Upper lobe of left lung (tissue), 6 donors: ENCODE measurements at regions not wholly inside any gene's neighbourhood (a gene's known extent, or its start where the extent isn't known, plus 50 kb on each side); places are given as distances from the start of the nearest gene placed in this dataset.

ENCODE experiments used
- ATAC-seq, 2 donors: fragments of 200-7000 bp; cut with Tn5 transposase; one replicate each; pipeline ENCODE4 v1.9.1; 2022; ENCODE audit warnings: mild to moderate bottlenecking in 2 of 2, moderate library complexity in 2 of 2; ENCODE audit not compliant: low FRiP score in 2 of 2
- DNase-seq, 2 donors: peaks; one replicate each; pipeline ENCODE4 v3.0.0-alpha.2; 2019 to 2020
- H3K27ac ChIP-seq, 4 donors: fragments of 200-600 bp; sonication (generic); one replicate each; pipeline ENCODE4 v1.5.1; 2016 to 2019
- H3K27me3 ChIP-seq, 4 donors: fragments of 200-600 bp; sonication (generic); one replicate each; pipeline ENCODE4 v1.5.1; 2017 to 2019
- H3K36me3 ChIP-seq, 4 donors: fragments of 200-600 bp; sonication (generic); one replicate each; pipeline ENCODE4 v1.5.1; 2016 to 2019
- H3K4me1 ChIP-seq, 4 donors: fragments of 200-600 bp; sonication (generic); one replicate each; pipeline ENCODE4 v1.5.1; 2018 to 2019
- H3K4me3 ChIP-seq, 4 donors: fragments of 200-600 bp; sonication (generic); one replicate each; pipeline ENCODE4 v1.5.1; 2017 to 2019; ENCODE audit warnings: mild to moderate bottlenecking in 2 of 4, moderate library complexity in 1 of 4
- H3K9me3 ChIP-seq, 4 donors: fragments of 200-600 bp; sonication (generic); one replicate each; pipeline ENCODE4 v1.5.1; 2018 to 2019
- EP300 ChIP-seq, 4 donors: sonication (generic); formaldehyde crosslinking; IDR thresholded peaks; one replicate each; pipeline ENCODE4 v1.5.1; 2017; ENCODE audit warnings: antibody characterized with exemption in 4 of 4, control low read depth in 2 of 4
- POLR2A ChIP-seq, 4 donors: fragments of 450-650 bp; IDR thresholded peaks; one replicate each; pipeline ENCODE4 v1.5.1; 2016 to 2017; ENCODE audit warnings: antibody characterized with exemption in 4 of 4, mild to moderate bottlenecking in 2 of 4
- POLR2AphosphoS5 ChIP-seq, 2 donors: sonication (generic); formaldehyde crosslinking; IDR thresholded peaks; one replicate each; pipeline ENCODE4 v1.5.1; 2017; ENCODE audit warnings: antibody characterized with exemption in 2 of 2
- WGBS, 2 donors: methylation state at CpG; one replicate each; pipeline ENCODE4 v1.1.5; 2017 to 2018; 5-methylcytosine and 5-hydroxymethylcytosine counted together
- TF ChIP-seq, protein P1 (sequence below), 6 experiments: fragments of 450-650 bp in 4 of 6; fragments of 200-600 bp in 2 of 6; sonication (generic) in 2 of 6; IDR thresholded peaks; one replicate each; pipeline ENCODE4 v1.5.1; 2016 to 2019; ENCODE audit warnings: antibody characterized with exemption in 6 of 6
- donor health status: DM: no; HTN: no; CAD: no; lungs with moderate emphysema.
- donor health status: DM: no; HTN: yes; CAD: no; lungs with severe emphysema.

DNA sequence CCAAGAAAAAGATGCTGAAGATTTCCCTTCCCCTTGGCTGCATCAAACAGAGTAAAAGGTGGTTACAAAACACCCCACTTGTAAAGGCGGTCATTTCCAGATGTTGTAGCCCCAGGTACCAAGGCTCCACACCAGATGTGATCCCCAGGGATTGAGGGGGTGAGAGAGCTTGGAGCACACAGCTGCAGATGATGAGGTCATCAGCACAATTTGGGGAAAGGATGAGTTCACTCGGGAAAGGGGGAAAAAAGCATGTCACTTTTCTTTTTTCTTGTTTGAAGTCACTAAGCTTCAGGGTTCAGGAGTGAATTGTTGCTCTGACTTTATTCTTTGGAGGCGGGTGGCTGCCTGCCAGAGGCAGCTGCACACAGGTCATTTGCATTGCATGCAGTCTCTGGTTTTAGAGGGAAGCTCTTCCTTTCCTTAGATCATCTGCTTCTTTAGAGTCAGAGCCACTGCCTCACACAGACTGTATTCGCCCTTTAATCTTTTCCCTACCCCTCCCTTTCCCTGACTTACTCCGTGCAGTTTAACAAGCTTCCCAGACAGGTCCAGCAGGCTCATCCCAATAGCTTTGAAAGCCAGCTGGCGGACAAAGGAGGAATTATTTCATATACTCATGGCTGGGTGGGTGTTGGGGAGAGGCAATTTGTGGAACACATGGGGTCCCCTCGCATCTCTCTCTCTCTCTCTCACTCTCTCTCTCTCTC is 409.3 kb upstream of the SLC24A2 start:
- DNase-seq (no peak), ATAC-seq (peak in 1 of 2 donors; percentile 82)
- Histone ChIP-seq H3K9me3 (peaks cover 0 to 6% (median 2%) of the 10 kb centered on the region in 4 donors), H3K4me1 (no peaks in the 10 kb centered on the region), H3K27ac (no peak overlapping the region), H3K27me3 (no peaks in the 10 kb centered on the region), H3K4me3 (no peak overlapping the region), H3K36me3 (no peaks in the 10 kb centered on the region)
- WGBS, 2 donors, result 60 to 63% methylated on average over 7 of the region's 7 CpGs
- TF ChIP-seq, protein P1, sequence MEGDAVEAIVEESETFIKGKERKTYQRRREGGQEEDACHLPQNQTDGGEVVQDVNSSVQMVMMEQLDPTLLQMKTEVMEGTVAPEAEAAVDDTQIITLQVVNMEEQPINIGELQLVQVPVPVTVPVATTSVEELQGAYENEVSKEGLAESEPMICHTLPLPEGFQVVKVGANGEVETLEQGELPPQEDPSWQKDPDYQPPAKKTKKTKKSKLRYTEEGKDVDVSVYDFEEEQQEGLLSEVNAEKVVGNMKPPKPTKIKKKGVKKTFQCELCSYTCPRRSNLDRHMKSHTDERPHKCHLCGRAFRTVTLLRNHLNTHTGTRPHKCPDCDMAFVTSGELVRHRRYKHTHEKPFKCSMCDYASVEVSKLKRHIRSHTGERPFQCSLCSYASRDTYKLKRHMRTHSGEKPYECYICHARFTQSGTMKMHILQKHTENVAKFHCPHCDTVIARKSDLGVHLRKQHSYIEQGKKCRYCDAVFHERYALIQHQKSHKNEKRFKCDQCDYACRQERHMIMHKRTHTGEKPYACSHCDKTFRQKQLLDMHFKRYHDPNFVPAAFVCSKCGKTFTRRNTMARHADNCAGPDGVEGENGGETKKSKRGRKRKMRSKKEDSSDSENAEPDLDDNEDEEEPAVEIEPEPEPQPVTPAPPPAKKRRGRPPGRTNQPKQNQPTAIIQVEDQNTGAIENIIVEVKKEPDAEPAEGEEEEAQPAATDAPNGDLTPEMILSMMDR (IDR thresholded peaks at IDR 0.05), result no peak
- no peak for TF ChIP-seq POLR2AphosphoS5 (IDR thresholded peaks at IDR 0.05)
- no peak for TF ChIP-seq POLR2A (IDR thresholded peaks at IDR 0.05)
- TF ChIP-seq EP300 (IDR thresholded peaks at IDR 0.05), result no peak

DNA sequence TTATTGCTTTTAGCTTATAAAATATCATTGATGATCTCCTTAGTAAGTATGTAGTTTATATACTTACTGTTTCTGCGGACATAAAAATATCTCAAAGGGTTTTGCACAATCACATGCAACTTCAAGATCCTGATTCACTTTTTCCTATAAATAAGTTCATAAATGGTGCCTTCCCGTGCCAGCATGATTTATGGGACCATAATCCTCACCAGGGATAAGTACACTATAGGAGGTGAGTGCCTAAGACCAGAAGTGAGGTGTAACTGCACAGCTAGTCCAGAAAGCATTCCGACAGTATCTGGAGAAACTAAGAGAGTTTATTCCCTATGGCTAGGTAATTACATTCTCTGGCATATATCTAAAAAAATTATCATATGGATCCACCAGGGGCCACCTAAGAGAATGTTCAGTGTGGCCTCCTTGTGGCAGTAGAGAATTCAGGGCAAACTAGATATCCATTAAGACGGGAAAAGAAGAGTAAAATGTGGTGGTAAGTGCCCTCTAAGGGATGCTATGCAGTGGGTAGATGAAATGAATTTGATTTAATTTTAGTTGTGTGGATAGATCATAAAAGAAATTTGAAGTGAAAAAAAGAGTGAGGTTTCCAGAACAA is 402.5 kb upstream of the SLC24A2 start:
- TF ChIP-seq EP300 (IDR thresholded peaks at IDR 0.05) (no peak), POLR2AphosphoS5 (IDR thresholded peaks at IDR 0.05) (no peak), POLR2A (IDR thresholded peaks at IDR 0.05) (no peak)
- TF ChIP-seq, protein P1 (IDR thresholded peaks at IDR 0.05), result no peak
- H3K36me3 ChIP-seq, result no peaks in the 10 kb centered on the region
- no peaks in the 10 kb centered on the region for H3K27me3 ChIP-seq
- no peak overlapping the region for H3K4me3 ChIP-seq
- no peaks in the 10 kb centered on the region for H3K4me1 ChIP-seq
- no peak overlapping the region for H3K27ac ChIP-seq
- 88 to 89% methylated on average over 4 of the region's 4 CpGs for WGBS, 2 donors
- H3K9me3 ChIP-seq, result peaks cover 0 to 6% (median 2%) of the 10 kb centered on the region in 4 donors
- ATAC-seq (no peak), DNase-seq (no peak)

DNA sequence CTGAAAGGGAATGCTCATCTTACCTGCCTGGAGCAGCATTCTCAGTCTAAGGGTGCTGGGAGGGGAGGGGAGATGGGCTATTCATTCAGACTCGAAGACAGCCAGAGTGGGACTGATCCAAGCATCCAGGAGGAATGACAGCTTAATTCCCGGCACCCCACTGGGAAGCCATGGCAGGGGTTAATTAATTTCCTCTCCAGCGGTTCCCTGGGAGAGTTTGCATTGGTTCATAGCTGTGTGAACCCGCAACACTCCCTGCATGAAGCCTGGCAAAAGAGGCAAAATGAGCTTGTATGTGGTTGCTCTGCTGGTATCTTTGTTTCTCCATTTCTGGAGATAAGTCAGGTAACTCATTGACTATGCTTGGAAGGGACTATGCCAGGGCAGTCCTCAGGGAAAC is 401.0 kb upstream of the SLC24A2 start:
- Histone ChIP-seq H3K27me3 (no peaks in the 10 kb centered on the region), H3K27ac (no peak overlapping the region), H3K36me3 (no peaks in the 10 kb centered on the region), H3K4me1 (no peaks in the 10 kb centered on the region), H3K4me3 (no peak overlapping the region), H3K9me3 (no peaks in the 10 kb centered on the region)
- DNase-seq, result no peak
- ATAC-seq, result no peak
- no peak for TF ChIP-seq POLR2AphosphoS5 (IDR thresholded peaks at IDR 0.05)
- TF ChIP-seq, protein P1 (IDR thresholded peaks at IDR 0.05), result no peak
- TF ChIP-seq POLR2A (IDR thresholded peaks at IDR 0.05), result no peak
- TF ChIP-seq EP300 (IDR thresholded peaks at IDR 0.05), result no peak
- WGBS, 2 donors, result 74 to 86% methylated on average over 3 to 4 of the region's 4 CpGs

DNA sequence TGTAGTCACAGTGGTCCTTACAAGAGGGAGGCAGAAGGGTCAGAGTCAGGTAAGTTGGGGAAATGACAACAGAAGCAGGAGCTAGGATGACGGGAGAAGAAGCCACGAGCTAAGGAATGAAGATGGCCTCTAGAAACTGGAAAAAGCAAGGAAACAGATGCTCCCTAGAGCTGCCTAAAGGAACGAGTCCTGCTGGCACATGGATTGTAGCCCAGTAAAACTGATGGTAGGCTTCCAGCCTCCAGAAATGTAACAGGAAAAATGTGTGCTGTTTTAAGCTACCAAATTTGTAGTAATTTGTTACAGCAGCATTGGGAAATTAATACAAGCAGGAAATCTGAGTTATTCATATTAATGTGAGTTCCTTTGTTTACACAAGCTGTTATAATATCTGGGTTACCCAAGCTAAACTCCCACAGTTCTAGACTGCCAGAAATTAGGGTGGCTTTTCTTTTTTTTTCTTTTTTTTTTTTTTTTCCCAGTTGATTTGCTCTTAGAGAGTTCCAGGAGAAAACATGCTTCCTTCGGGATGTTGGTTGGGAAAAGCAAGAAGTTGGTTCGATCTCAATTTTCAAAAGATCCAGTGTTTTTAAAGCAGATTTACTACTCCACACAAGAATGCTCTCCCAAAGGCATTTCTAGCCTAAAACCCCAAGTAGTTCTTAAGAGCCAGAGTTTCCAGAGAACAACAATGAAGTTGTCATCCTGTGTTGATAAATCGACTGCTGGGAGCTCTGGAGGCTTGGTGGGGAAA is 400.0 kb upstream of the SLC24A2 start:
- no peaks in the 10 kb centered on the region for H3K4me1 ChIP-seq
- no peak for DNase-seq
- TF ChIP-seq, protein P1 (IDR thresholded peaks at IDR 0.05), result no peak
- TF ChIP-seq EP300 (IDR thresholded peaks at IDR 0.05) (no peak), POLR2AphosphoS5 (IDR thresholded peaks at IDR 0.05) (no peak), POLR2A (IDR thresholded peaks at IDR 0.05) (no peak)
- WGBS, 2 donors, result 61 to 65% methylated on average over 6 of the region's 6 CpGs
- no peaks in the 10 kb centered on the region for H3K9me3 ChIP-seq
- no peaks in the 10 kb centered on the region for H3K27me3 ChIP-seq
- H3K4me3 ChIP-seq, result no peak overlapping the region
- no peak for ATAC-seq
- no peak overlapping the region for H3K27ac ChIP-seq
- no peaks in the 10 kb centered on the region for H3K36me3 ChIP-seq
